Caki2 (cell line): ENCODE measurements at regions not wholly inside any gene's neighbourhood (a gene's known extent, or its start where the extent isn't known, plus 50 kb on each side); places are given as distances from the start of the nearest gene placed in this dataset.
"Not testable (repeated sequence)": the region's sequence is repeated elsewhere in the genome, so short reads cannot be mapped to it uniquely, and the experiment has no call there.

Experiments used
- DNase-seq: peaks from one replicate; pipeline ENCODE4 v3.0.0-alpha.2; 2015; ENCODE audit warnings: low read depth
- in situ Hi-C: cut with HindIII; loops from 2 replicates; pipeline ENCODE4 v1.10.0; 2016; ENCODE audit warnings: low sequenced_read_pairs, low pct_unique_long_range_greater_than_20kb, mixed read lengths

- DNase-seq, in situ Hi-C loops: not testable (repeated sequence)
Measured at GRCh38 chr5:21496056-21496455, 1357.1 kb downstream of the CDH12 start.

GRCh38 chr5:21495235-21495634 is 1357.9 kb downstream of the CDH12 start:
- in situ Hi-C loops, DNase-seq: not testable (repeated sequence)

- DNase-seq, in situ Hi-C loops: not testable (repeated sequence)
Measured at GRCh38 chr5:21494033-21494432, 1359.1 kb downstream of the CDH12 start.

GRCh38 chr5:21491182-21491581 is 1362.0 kb downstream of the CDH12 start:
- in situ Hi-C loops, DNase-seq: not testable (repeated sequence)

GRCh38 chr5:21488828-21489227 is 1364.3 kb downstream of the CDH12 start:
- in situ Hi-C loops, result not testable (repeated sequence)

GRCh38 chr5:21485458-21486000 is 1367.6 kb downstream of the CDH12 start:
- in situ Hi-C loops, DNase-seq: not testable (repeated sequence)

More at GRCh38 chr5:21488828-21489227, 1364.3 kb downstream of the CDH12 start:
- DNase-seq, result not testable (repeated sequence)

- in situ Hi-C loops, DNase-seq: not testable (repeated sequence)
Measured at GRCh38 chr5:21484498-21484889, 1368.7 kb downstream of the CDH12 start.

GRCh38 chr5:21483790-21484497 is 1369.2 kb downstream of the CDH12 start:
- in situ Hi-C loops, DNase-seq: not testable (repeated sequence)

GRCh38 chr5:21482983-21483650 is 1370.0 kb downstream of the CDH12 start:
- DNase-seq, in situ Hi-C loops: not testable (repeated sequence)

- DNase-seq, in situ Hi-C loops: not testable (repeated sequence)
Measured at GRCh38 chr5:21482522-21482921, 1370.6 kb downstream of the CDH12 start.

- in situ Hi-C loops, DNase-seq: not testable (repeated sequence)
Measured at GRCh38 chr5:21481320-21482270, 1371.5 kb downstream of the CDH12 start.

GRCh38 chr5:21480054-21480453 is 1373.1 kb downstream of the CDH12 start:
- in situ Hi-C loops, DNase-seq: not testable (repeated sequence)

- DNase-seq, in situ Hi-C loops: not testable (repeated sequence)
Measured at GRCh38 chr5:21473981-21474380, 1379.2 kb downstream of the CDH12 start.

- DNase-seq, in situ Hi-C loops: not testable (repeated sequence)
Measured at GRCh38 chr5:21473436-21473835, 1379.7 kb downstream of the CDH12 start.

- in situ Hi-C loops, DNase-seq: not testable (repeated sequence)
Measured at GRCh38 chr5:21471691-21472090, 1381.5 kb downstream of the CDH12 start.

- peak; percentile 8 for DNase-seq
- in situ Hi-C loops, result not testable (repeated sequence)
Measured at GRCh38 chr5:21469523-21470101, 1383.5 kb downstream of the CDH12 start.

- DNase-seq, in situ Hi-C loops: not testable (repeated sequence)
Measured at GRCh38 chr5:21467544-21467943, 1385.6 kb downstream of the CDH12 start.

GRCh38 chr5:21459744-21460073 is 1393.4 kb downstream of the CDH12 start:
- DNase-seq, in situ Hi-C loops: not testable (repeated sequence)
